ENCODE measurements at regions not wholly inside any gene's neighbourhood (a gene's known extent, or its start where the extent isn't known, plus 50 kb on each side); places are given as distances from the start of the nearest gene placed in this dataset.

DNA sequence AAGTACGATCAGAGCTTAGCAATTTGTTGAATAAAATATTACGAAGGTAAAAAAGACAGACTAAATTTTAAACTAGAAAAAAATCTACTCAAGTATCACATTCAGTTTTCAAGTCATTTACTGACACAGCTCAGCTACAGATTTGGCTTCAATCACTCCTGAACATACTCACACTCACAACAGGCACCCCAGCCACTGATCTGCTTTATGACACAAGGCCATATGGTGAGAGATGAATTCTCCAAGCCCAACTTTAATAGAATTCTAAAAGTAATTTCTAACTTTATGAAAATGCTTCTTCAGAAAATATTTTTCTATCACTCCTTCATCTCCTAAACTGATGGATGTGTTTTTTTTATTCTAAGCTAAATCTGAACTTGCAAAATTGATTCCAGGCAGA is 337.1 kb downstream of the HHIPL2 start:
- TF ChIP-seq, protein P1, sequence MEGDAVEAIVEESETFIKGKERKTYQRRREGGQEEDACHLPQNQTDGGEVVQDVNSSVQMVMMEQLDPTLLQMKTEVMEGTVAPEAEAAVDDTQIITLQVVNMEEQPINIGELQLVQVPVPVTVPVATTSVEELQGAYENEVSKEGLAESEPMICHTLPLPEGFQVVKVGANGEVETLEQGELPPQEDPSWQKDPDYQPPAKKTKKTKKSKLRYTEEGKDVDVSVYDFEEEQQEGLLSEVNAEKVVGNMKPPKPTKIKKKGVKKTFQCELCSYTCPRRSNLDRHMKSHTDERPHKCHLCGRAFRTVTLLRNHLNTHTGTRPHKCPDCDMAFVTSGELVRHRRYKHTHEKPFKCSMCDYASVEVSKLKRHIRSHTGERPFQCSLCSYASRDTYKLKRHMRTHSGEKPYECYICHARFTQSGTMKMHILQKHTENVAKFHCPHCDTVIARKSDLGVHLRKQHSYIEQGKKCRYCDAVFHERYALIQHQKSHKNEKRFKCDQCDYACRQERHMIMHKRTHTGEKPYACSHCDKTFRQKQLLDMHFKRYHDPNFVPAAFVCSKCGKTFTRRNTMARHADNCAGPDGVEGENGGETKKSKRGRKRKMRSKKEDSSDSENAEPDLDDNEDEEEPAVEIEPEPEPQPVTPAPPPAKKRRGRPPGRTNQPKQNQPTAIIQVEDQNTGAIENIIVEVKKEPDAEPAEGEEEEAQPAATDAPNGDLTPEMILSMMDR (IDR thresholded peaks at IDR 0.05; ENCODE audit: extremely low read depth, missing control alignments) = no peak
- DNase-seq (ENCODE audit: low spot score) = no peak

DNA sequence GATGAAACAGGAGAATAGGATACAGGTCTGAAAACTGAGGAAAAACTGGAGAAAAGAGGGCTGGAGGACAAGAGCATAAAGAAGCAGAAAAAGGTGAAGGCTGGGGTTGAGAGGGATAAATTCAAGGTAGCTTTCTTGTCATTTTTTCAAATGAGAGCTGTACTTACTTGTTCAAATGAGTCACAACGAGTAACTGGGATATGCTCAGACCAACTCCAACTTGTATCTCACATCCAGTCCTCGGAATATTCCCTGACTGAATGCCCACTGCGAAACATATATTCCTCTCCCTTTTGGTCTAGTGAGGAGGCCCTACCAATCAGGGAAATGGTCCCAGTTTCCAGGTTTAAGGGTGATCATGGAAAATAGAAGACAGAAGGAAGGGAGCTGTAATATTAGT is 343.4 kb downstream of the HHIPL2 start:
- TF ChIP-seq, protein P1 (IDR thresholded peaks at IDR 0.05; ENCODE audit: extremely low read depth, missing control alignments) = no peak
- no peak for DNase-seq (ENCODE audit: low spot score)

DNA sequence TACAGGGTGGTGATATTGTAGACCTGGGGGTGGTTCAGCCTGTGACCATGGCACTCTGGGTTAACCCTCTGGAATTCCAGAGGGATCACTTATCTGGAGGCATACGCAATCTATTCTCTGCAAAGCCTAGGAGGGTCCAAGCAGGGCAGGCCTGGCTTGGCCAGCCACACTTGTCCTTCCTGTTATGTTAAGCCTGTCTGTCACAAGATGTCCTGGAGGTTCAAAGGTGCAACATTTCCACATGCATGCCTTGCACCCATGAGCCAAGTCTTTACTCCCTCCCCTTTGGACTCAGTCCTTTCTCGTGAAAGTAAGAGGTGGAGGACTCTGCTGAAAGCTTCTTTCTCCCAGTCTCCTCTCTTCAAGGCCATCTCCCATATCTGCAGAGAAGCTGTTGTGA is 345.1 kb downstream of the HHIPL2 start:
- TF ChIP-seq, protein P1 (IDR thresholded peaks at IDR 0.05; ENCODE audit: extremely low read depth, missing control alignments) = no peak
- no peak for DNase-seq (ENCODE audit: low spot score)

DNA sequence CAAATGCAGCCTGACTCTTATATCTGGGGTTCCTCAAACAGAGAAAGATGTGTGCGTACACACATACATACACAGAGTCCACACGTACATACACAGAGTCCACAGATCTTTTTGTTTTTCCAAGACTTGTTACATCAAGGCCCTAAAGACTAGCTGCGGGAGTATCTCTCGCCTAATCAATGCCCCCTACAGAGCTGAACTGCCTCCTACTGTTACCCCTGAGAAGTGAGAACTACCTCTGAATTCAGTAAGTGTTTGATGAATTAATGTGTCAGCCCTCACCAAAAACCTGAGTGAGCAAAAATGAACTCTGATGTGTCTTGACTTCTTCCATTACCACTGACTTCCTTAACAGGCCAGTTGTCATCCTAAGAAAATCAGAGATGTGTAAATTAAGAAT is 351.2 kb downstream of the HHIPL2 start:
- TF ChIP-seq, protein P1 (IDR thresholded peaks at IDR 0.05; ENCODE audit: extremely low read depth, missing control alignments) = no peak
- no peak for DNase-seq (ENCODE audit: low spot score)

DNA sequence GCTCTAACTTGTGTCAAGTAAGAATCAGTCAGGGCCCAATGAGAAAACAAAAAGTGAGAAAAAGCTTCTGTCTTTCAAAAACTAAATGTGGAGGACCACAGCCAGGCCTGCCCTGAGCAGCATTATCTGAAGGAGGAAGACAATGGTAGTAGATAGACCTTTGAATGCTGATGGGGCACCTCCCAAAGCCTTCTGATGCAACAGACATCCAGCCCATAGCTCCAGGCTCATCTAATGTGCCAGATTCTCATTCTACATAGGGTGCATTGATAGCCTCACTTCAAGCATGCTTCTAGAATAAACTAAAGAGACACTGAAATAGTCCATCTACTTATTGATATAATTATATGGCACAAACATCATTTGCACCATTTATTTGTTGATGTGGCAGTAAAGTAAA is 351.6 kb downstream of the HHIPL2 start:
- DNase-seq (ENCODE audit: low spot score) = no peak
- TF ChIP-seq, protein P1 (IDR thresholded peaks at IDR 0.05; ENCODE audit: extremely low read depth, missing control alignments) = no peak

DNA sequence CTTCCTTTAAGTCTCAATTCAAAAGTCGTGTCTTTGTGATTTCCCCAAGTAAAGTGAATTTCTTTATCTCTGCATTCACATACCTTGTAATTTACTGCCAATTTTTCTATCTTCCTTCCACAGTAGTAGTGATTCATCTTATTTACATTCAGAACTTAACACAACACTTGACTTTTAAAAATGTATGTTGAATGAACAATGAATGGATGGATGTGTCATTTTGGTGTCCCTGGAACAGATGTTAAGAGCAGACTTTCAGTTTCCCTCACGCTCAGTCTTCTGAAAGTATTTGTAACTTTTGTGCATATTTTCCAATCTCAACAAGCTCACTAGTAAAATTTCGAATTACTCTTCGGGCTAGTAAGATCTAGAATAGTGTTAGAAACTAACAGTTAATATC is 352.0 kb downstream of the HHIPL2 start:
- DNase-seq (ENCODE audit: low spot score) = no peak
- TF ChIP-seq, protein P1 (IDR thresholded peaks at IDR 0.05; ENCODE audit: extremely low read depth, missing control alignments) = no peak

DNA sequence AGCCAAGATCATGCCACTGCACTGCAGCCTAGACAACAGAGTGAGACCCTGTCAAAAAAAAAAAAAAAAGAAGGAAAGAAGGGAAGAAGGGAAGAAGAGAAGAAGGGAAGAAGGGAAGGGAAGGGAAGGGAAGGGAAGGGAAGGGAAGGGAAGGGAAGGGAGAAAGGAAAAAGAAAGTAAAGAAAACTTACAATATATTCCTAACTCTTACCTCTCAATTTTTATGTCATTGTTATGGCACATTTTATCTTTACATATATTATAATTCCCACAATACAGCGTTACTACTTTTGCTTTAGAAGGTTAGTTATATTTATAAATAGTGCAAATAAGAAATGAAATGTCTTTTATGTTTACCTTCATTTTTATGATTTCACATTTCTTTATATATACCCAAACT is 358.7 kb downstream of the HHIPL2 start:
- DNase-seq (ENCODE audit: low spot score) = no peak
- TF ChIP-seq, protein P1 (IDR thresholded peaks at IDR 0.05; ENCODE audit: extremely low read depth, missing control alignments) = no peak

Measured in GM20000 (cell line).